CD4-positive, alpha-beta T cell (primary cell): ENCODE measurements at regions not wholly inside any gene's neighbourhood (a gene's known extent, or its start where the extent isn't known, plus 50 kb on each side); places are given as distances from the start of the nearest gene placed in this dataset.

Experiments used
- ATAC-seq: fragments of 200-7000 bp; cut with Tn5 transposase; one replicate; pipeline ENCODE4 v1.10.0; 2022; ENCODE audit warnings: mild to moderate bottlenecking; ENCODE audit not compliant: poor library complexity
- CTCF ChIA-PET: fragments of 350-600 bp; sonication (Branson Sonifier 250); formaldehyde crosslinking; loops from one replicate; lab custom pipeline; 2021; ENCODE audit warnings: antibody characterized with exemption, inconsistent platforms; lab: Charles Lee
- POLR2A ChIA-PET: fragments of 350-600 bp; sonication (Branson Sonifier 250); formaldehyde crosslinking; loops from one replicate; lab custom pipeline; 2021; ENCODE audit warnings: antibody characterized with exemption, inconsistent platforms; lab: Charles Lee
- DNase-seq, 14 experiments: peaks; one replicate each; pipeline ENCODE4 v3.0.0-alpha.2; 2013 to 2020; ENCODE audit warnings: mixed read lengths in 2 of 14
- H3K27ac ChIP-seq, 2 donors: one replicate each; pipeline versions ENCODE4 v1.5.1 to v1.7.0; 2013; ENCODE audit warnings: low read length in 2 of 2, low read depth in 1 of 2, mild to moderate bottlenecking in 1 of 2
- H3K27me3 ChIP-seq, 2 experiments: 1 replicate in 1 of 2; 2 replicates in 1 of 2; pipeline versions ENCODE4 v1.6.1 to v1.7.0; 2013; ENCODE audit warnings: low read length in 2 of 2, control low read depth in 1 of 2, mild to moderate bottlenecking in 1 of 2, moderate library complexity in 1 of 2; ENCODE audit not compliant: insufficient read depth in 2 of 2, control insufficient read depth in 1 of 2
- H3K36me3 ChIP-seq: one replicate; pipeline ENCODE4 v1.6.1; 2013; ENCODE audit warnings: low read length, control low read depth; ENCODE audit not compliant: insufficient read depth
- H3K4me1 ChIP-seq: one replicate; pipeline ENCODE4 v1.6.1; 2013; ENCODE audit warnings: low read length, control low read depth; ENCODE audit not compliant: insufficient read depth
- H3K4me3 ChIP-seq: one replicate; pipeline ENCODE4 v1.5.1; 2013; ENCODE audit warnings: mild to moderate bottlenecking, low read length, moderate library complexity
- H3K9me3 ChIP-seq, 2 experiments: 1 replicate in 1 of 2; 2 replicates in 1 of 2; pipeline versions ENCODE4 v1.6.1 to v1.7.0; 2013; ENCODE audit warnings: low read length in 2 of 2, mild to moderate bottlenecking in 2 of 2, control low read depth in 1 of 2, moderate library complexity in 1 of 2; ENCODE audit not compliant: control insufficient read depth in 1 of 2, insufficient read depth in 1 of 2
- H3K27ac Mint-ChIP-seq: one replicate; pipeline ENCODE4 v1.8.0; 2020; ENCODE audit warnings: mixed read lengths
- H3K27me3 Mint-ChIP-seq: one replicate; pipeline ENCODE4 v1.8.0; 2021; ENCODE audit warnings: mixed read lengths
- H3K36me3 Mint-ChIP-seq: one replicate; pipeline ENCODE4 v1.8.0; 2021; ENCODE audit warnings: low read depth, mixed read lengths
- H3K4me1 Mint-ChIP-seq: one replicate; pipeline ENCODE4 v1.8.0; 2021; ENCODE audit warnings: low read depth, mixed read lengths
- H3K4me3 Mint-ChIP-seq: one replicate; pipeline ENCODE4 v1.8.0; 2020; ENCODE audit warnings: mild to moderate bottlenecking, mixed read lengths
- H3K9me3 Mint-ChIP-seq: one replicate; pipeline ENCODE4 v1.8.0; 2020; ENCODE audit warnings: mixed read lengths
- CTCF ChIP-seq: fragments of 200-600 bp; IDR thresholded peaks from one replicate; pipeline ENCODE4 v1.8.0; 2022; ENCODE audit warnings: antibody characterized with exemption, mild to moderate bottlenecking
- intact Hi-C, 2 experiments: fragments of 100-400 bp; cut with DNase I in 1 of 2; cut with micrococcal nuclease in 1 of 2; formaldehyde crosslinking; loops; one replicate each; pipeline versions ENCODE4 v1.15.1 to v1.9.0; 2023 to 2025; cut with DNase I, micrococcal nuclease

- no peaks in the 10 kb centered on the region for H3K27me3 Mint-ChIP-seq
- ATAC-seq (no peak), DNase-seq (no peak)
- TF ChIP-seq CTCF, result no peak
- Histone ChIP-seq H3K4me3 (no peak overlapping the region), H3K27me3 (no peaks in the 10 kb centered on the region), H3K36me3 (no peaks in the 10 kb centered on the region), H3K27ac (no peak overlapping the region), H3K4me1 (no peaks in the 10 kb centered on the region), H3K9me3 (peaks cover 0 to 3% of the 10 kb centered on the region in 2 experiments)
- peaks cover 5% of the 10 kb centered on the region for H3K9me3 Mint-ChIP-seq
- CTCF ChIA-PET, result no interaction called here
- H3K27ac Mint-ChIP-seq, result no peak overlapping the region
- H3K4me3 Mint-ChIP-seq, result no peak overlapping the region
- POLR2A ChIA-PET, result no interaction called here
- intact Hi-C loops, result no loop called here
- H3K4me1 Mint-ChIP-seq, result no peaks in the 10 kb centered on the region
- H3K36me3 Mint-ChIP-seq, result no peaks in the 10 kb centered on the region
These were observed 2211.8 kb downstream of the LRRC4C start for GRCh38 chr11:39247570-39248137.

- no peaks in the 10 kb centered on the region for H3K36me3 Mint-ChIP-seq
- Histone ChIP-seq H3K27me3 (no peaks in the 10 kb centered on the region), H3K4me1 (no peaks in the 10 kb centered on the region), H3K4me3 (no peak overlapping the region), H3K27ac (no peak overlapping the region), H3K9me3 (peaks cover 6% of the 10 kb centered on the region in 2 experiments), H3K36me3 (no peaks in the 10 kb centered on the region)
- intact Hi-C loops, result no loop called here
- peaks cover 10% of the 10 kb centered on the region for H3K9me3 Mint-ChIP-seq
- CTCF ChIA-PET, result no interaction called here
- no peak overlapping the region for H3K27ac Mint-ChIP-seq
- TF ChIP-seq CTCF, result no peak
- H3K4me3 Mint-ChIP-seq, result no peak overlapping the region
- no peaks in the 10 kb centered on the region for H3K4me1 Mint-ChIP-seq
- no peaks in the 10 kb centered on the region for H3K27me3 Mint-ChIP-seq
- DNase-seq (no peak), ATAC-seq (no peak)
- POLR2A ChIA-PET, result interaction anchor here (0.7 kb wide), 1 partner anchor 10 kb away, joined by 3 read pairs; no protein-coding TSS in a partner anchor
These were observed 2219.9 kb downstream of the LRRC4C start for GRCh38 chr11:39239553-39239952.

GRCh38 chr11:39236916-39237315 lies 2222.5 kb downstream of the LRRC4C start:
- POLR2A ChIA-PET, result no interaction called here
- intact Hi-C loops, result no loop called here

More at GRCh38 chr11:39236916-39237315, 2222.5 kb downstream of the LRRC4C start:
- H3K4me3 ChIP-seq, result no peak overlapping the region
- no peak overlapping the region for H3K27ac ChIP-seq
- DNase-seq, result no peak
- no peak for ATAC-seq
- CTCF ChIA-PET, result no interaction called here
- H3K9me3 ChIP-seq, result peaks cover 6 to 7% of the 10 kb centered on the region in 2 experiments
- no peak for TF ChIP-seq CTCF
- H3K27me3 ChIP-seq, result no peaks in the 10 kb centered on the region
- H3K27ac Mint-ChIP-seq, result no peak overlapping the region
- H3K27me3 Mint-ChIP-seq, result no peaks in the 10 kb centered on the region
- no peaks in the 10 kb centered on the region for H3K4me1 Mint-ChIP-seq
- H3K36me3 ChIP-seq, result no peaks in the 10 kb centered on the region
- peaks cover 16% of the 10 kb centered on the region for H3K9me3 Mint-ChIP-seq
- H3K4me3 Mint-ChIP-seq, result no peak overlapping the region
- H3K36me3 Mint-ChIP-seq, result no peaks in the 10 kb centered on the region
- H3K4me1 ChIP-seq, result no peaks in the 10 kb centered on the region
